ENCODE measurements at regions not wholly inside any gene's neighbourhood (a gene's known extent, or its start where the extent isn't known, plus 50 kb on each side); places are given as distances from the start of the nearest gene placed in this dataset.

DNA sequence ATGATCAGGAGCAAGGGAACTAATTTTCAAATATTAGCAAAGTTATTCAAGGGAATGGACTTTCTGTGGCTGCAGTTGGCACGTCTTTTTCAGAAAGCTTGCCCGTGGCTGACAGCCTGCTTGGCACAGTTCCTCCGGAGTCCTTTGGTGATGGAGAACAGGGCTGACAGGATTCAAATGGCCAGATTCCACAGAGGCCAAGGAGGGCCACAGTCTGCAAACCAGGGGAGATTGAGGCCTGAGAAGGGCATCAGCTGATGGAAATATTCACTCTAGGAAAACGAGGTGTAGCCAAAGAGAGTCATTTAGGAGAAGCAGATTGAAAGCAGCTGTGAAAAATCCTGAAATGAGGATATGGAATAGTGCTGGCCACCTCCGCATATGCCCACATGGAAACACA is 178.3 kb downstream of the EMP1 start:
- TF ChIP-seq, protein P1, sequence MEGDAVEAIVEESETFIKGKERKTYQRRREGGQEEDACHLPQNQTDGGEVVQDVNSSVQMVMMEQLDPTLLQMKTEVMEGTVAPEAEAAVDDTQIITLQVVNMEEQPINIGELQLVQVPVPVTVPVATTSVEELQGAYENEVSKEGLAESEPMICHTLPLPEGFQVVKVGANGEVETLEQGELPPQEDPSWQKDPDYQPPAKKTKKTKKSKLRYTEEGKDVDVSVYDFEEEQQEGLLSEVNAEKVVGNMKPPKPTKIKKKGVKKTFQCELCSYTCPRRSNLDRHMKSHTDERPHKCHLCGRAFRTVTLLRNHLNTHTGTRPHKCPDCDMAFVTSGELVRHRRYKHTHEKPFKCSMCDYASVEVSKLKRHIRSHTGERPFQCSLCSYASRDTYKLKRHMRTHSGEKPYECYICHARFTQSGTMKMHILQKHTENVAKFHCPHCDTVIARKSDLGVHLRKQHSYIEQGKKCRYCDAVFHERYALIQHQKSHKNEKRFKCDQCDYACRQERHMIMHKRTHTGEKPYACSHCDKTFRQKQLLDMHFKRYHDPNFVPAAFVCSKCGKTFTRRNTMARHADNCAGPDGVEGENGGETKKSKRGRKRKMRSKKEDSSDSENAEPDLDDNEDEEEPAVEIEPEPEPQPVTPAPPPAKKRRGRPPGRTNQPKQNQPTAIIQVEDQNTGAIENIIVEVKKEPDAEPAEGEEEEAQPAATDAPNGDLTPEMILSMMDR (IDR thresholded peaks at IDR 0.05), result no peak

DNA sequence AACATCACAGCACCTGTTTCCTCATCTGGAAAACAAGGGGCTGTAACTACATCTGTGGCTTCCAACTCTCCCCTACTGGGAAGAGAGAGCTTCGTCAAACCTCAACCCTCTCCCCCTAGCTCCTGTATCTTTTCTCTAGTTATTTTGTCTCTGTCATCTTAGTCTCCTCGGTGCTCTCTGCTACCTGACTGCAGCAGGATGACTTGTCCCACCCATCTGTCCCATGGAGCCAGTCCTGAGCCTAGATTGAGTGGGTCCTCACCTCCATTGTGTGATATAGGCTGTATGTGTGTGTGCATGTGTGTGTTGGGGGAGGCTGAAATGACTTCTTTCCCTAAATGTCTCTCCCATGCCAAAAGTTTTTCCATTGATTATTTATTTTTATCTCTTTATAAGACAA is 177.3 kb downstream of the EMP1 start:
- TF ChIP-seq, protein P1 (IDR thresholded peaks at IDR 0.05), result no peak

DNA sequence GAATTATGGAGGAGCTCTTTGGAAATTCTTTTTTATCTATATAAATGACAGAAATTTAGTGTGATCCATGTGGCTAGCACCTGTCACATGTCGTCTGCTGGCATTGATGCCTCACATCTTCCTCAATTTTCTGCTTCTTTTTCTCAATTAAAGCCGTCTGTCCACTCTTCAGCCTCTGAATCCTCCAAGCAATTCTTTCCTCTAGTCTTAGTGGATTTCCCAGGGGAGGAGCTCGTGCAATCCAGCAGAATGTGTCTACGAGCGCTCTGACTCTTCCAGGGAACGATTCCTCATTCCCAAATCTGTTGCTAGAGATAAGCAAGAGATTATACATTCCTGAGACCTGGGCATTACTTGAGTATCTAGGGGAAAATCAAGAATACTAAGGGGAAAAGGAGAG is 176.6 kb downstream of the EMP1 start:
- TF ChIP-seq, protein P1 (IDR thresholded peaks at IDR 0.05), result no peak

DNA sequence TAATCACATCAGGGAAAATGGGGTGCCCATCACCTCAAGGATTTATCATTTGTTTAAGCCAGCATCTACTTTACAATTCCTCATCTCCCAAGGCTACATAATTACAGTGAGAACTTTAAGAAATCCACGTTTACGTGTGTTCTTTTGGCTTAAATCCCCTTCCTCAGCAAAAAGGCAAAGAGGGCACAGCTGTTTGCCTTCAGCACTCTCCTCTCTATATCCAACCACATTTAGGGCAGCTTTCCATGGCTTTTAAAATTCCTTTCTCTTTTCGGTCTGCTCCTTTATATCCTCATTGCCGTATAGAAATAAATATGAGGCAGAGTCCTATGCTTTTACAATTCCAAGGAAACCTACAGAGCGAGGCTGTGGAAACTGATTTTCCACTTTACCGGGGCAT is 175.9 kb downstream of the EMP1 start:
- TF ChIP-seq, protein P1 (IDR thresholded peaks at IDR 0.05), result no peak

DNA sequence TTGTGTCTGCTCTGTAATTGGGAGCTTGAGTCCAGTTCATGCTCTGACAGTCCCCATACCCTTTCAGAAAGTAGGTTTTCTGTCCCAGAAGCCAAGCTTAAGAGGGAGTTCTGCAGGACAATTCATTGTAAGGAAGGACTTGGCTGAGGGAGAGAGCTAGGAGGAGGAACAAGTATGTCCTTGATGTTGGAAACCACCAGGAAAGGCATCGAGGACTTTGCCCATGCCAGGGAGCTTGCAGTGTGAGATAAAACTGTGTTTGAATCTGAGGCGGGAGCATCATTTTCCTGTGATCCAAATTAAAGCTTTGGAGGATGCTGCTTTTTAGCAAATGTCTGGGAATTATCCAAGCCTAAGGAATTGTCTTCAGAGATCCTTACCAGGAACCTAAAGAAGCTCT is 175.3 kb downstream of the EMP1 start:
- TF ChIP-seq, protein P1 (IDR thresholded peaks at IDR 0.05), result no peak

DNA sequence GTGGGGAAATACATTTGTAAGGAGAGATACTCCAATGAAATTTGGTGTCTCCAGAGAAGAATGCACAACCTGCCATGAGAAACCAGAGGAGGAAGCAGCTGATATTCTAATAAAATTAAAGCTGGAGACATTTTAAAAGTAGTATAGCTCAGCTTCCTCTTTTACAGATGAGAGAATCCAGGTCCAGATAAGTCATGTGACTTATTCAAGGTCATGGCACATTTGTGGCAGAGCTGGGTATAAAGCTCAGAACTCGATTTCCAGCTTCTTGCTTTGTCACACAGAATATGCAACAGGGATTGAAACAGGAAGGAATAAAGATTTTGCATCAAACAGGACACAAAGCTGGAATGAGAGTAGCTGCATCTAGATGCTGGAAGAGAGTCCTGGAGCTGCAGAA is 174.8 kb downstream of the EMP1 start:
- TF ChIP-seq, protein P1 (IDR thresholded peaks at IDR 0.05), result no peak

DNA sequence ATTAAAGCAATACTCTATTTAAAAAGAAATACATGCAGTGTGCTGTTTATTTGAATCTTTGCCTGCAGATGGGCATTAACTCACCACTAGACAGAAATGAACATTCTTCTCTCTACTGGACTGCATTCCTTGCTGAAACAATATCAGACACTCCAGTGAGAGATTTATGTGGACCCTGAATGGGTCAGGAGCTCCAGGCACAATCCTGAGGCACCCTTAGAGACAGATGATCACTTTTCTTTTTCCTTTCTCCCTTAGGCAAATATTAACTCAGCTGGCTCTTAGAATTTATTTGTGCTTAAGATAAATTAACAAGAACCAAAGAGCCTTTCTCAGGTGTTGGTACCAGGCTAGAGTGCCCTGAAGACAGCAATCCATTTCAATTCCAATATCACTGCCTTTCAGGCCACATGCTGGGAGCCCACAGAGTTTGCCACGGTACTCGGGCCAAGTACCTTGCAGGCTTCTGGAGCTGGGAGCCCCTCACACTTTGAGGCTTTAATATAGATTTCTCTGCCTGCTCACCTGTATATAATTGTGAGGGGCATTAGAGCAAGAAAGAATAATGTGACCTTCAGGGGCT is 173.0 kb downstream of the EMP1 start:
- TF ChIP-seq, protein P1 (IDR thresholded peaks at IDR 0.05), result no peak

DNA sequence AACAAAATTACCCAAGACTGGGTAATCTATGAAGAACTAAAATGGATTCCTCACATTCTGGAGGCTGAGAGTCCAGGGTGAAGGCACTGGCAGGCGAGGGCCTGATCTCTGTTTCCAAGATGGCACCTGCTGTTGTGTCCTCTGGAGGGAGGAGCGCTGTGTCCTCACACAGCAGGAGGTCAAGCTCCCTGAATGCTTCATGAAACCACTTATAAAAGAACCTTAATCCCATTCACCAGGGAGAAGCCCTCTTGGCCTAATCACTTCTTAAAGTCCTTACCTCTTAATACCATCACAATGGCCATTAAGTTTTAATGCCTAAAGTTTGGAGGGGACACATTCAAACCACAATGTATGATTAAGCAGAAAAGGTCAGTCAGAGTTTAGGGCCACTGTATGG is 172.4 kb downstream of the EMP1 start:
- TF ChIP-seq, protein P1 (IDR thresholded peaks at IDR 0.05), result no peak
